Stomach (tissue), 8 donors: ENCODE measurements at regions not wholly inside any gene's neighbourhood (a gene's known extent, or its start where the extent isn't known, plus 50 kb on each side); places are given as distances from the start of the nearest gene placed in this dataset.

Experiments used
- DNase-seq, 2 donors: peaks; one replicate each; pipeline versions ENCODE4 v3.0.0 to v3.0.0-alpha.2; 2013 to 2019
- H3K27ac ChIP-seq, 5 donors: fragments of 200-600 bp in 4 of 5; sonication (generic) in 4 of 5; one replicate each; pipeline ENCODE4 v1.5.1; 2013 to 2019; ENCODE audit warnings: mild to moderate bottlenecking in 1 of 5, moderate library complexity in 1 of 5
- H3K27me3 ChIP-seq, 3 donors: fragments of 200-600 bp; sonication (generic); one replicate each; pipeline ENCODE4 v1.5.1; 2017 to 2019; ENCODE audit warnings: mixed run types in 1 of 3
- H3K36me3 ChIP-seq, 4 donors: fragments of 200-600 bp; sonication (generic); 1 replicate in 3 of 4; 2 replicates in 1 of 4; pipeline ENCODE4 v1.5.1; 2016 to 2019
- H3K4me1 ChIP-seq, 4 donors: fragments of 200-600 bp; sonication (generic); one replicate each; pipeline ENCODE4 v1.5.1; 2016 to 2019
- H3K4me3 ChIP-seq, 4 donors: fragments of 200-600 bp; sonication (generic) in 3 of 4; one replicate each; pipeline ENCODE4 v1.5.1; 2016 to 2019; ENCODE audit warnings: mild to moderate bottlenecking in 1 of 4
- H3K9me3 ChIP-seq, 4 donors: fragments of 200-600 bp; sonication (generic); one replicate each; pipeline ENCODE4 v1.5.1; 2016 to 2019
- CTCF ChIP-seq, 7 experiments: fragments of 450-650 bp in 4 of 7; fragments of 200-600 bp in 3 of 7; sonication (generic) in 3 of 7; IDR thresholded peaks; one replicate each; pipeline ENCODE4 v1.5.1; 2016 to 2019; ENCODE audit warnings: antibody characterized with exemption in 7 of 7, control low read depth in 2 of 7, mild to moderate bottlenecking in 1 of 7
- EP300 ChIP-seq: sonication (generic); formaldehyde crosslinking; IDR thresholded peaks from one replicate; pipeline ENCODE4 v1.6.1; 2017; ENCODE audit warnings: antibody characterized with exemption
- POLR2A ChIP-seq, 4 donors: fragments of 450-650 bp; IDR thresholded peaks; one replicate each; pipeline ENCODE4 v1.6.1; 2016; ENCODE audit warnings: antibody characterized with exemption in 4 of 4, control low read depth in 2 of 4, mild to moderate bottlenecking in 1 of 4, moderate library complexity in 1 of 4
- POLR2AphosphoS5 ChIP-seq, 3 donors: sonication (generic); formaldehyde crosslinking; IDR thresholded peaks; one replicate each; pipeline ENCODE4 v1.6.1; 2016; ENCODE audit warnings: antibody characterized with exemption in 3 of 3
- WGBS, 5 donors: extraction: QIAGEN DNeasy Blood & Tissue Kit in 3 of 5; methylation state at CpG; one replicate each; pipeline versions ENCODE4 v1.1.5 to v1.1.7; 2013 to 2018; 5-methylcytosine and 5-hydroxymethylcytosine counted together
- intact Hi-C: fragments of 100-400 bp; cut with DNase I; formaldehyde crosslinking; loops from one replicate; pipeline ENCODE4 v1.15.1; 2023; ENCODE audit warnings: low total_unique reads
- donor health status: healthy with polysubstance abuse.
- donor health status: Bipolar disorder and iron deficiency.
- donor health status: healthy.

- Histone ChIP-seq H3K36me3 (no peaks in the 10 kb centered on the region), H3K4me1 (peaks cover 37 to 51% (median 44%) of the 10 kb centered on the region in 4 donors), H3K9me3 (no peaks in the 10 kb centered on the region), H3K27ac (peak overlapping the region; percentile 84 to 91 (median 89)), H3K4me3 (no peak overlapping the region), H3K27me3 (no peaks in the 10 kb centered on the region)
- intact Hi-C loops = no loop called here
- no peak for TF ChIP-seq CTCF (IDR thresholded peaks at IDR 0.05)
- peak; percentile 90 to 95 (median 95) for TF ChIP-seq POLR2AphosphoS5 (IDR thresholded peaks at IDR 0.05)
- TF ChIP-seq EP300 = peak; percentile 66
- 9 to 14% (median 12%) methylated on average over 6 of the region's 6 CpGs for WGBS, 5 donors
- peak; percentile 96 to 99 for DNase-seq
Observed at GRCh38 chr10:63711867-63712716, 190.9 kb downstream of the REEP3 start.

GRCh38 chr10:63712717-63713115 is 191.5 kb downstream of the REEP3 start:
- H3K36me3 ChIP-seq = no peaks in the 10 kb centered on the region
- no peak overlapping the region for H3K4me3 ChIP-seq
- intact Hi-C loops = no loop called here
- peaks cover 37 to 47% (median 41%) of the 10 kb centered on the region in 4 donors for H3K4me1 ChIP-seq
- no peaks in the 10 kb centered on the region for H3K9me3 ChIP-seq
- H3K27ac ChIP-seq = peak overlapping the region; percentile 77 to 91 (median 89)
- 0 to 36% (median 19%) methylated on average over 1 of the region's 1 CpG for WGBS, 5 donors
- no peak for DNase-seq
- H3K27me3 ChIP-seq = no peaks in the 10 kb centered on the region
- TF ChIP-seq CTCF (IDR thresholded peaks at IDR 0.05) (no peak), EP300 (no peak), POLR2A (IDR thresholded peaks at IDR 0.05) (no peak), POLR2AphosphoS5 (IDR thresholded peaks at IDR 0.05) (no peak)

- H3K4me3 ChIP-seq = no peak overlapping the region
- no peaks in the 10 kb centered on the region for H3K9me3 ChIP-seq
- WGBS, 5 donors = 25 to 33% (median 26%) methylated on average over 7 of the region's 7 CpGs
- peak; percentile 78 to 94 for DNase-seq
- peak overlapping the region; percentile 69 to 91 (median 89) for H3K27ac ChIP-seq
- peaks cover 37 to 47% (median 39%) of the 10 kb centered on the region in 4 donors for H3K4me1 ChIP-seq
- TF ChIP-seq EP300 (peak; percentile 46), POLR2A (IDR thresholded peaks at IDR 0.05) (no peak), POLR2AphosphoS5 (IDR thresholded peaks at IDR 0.05) (peak in 2 of 3 donors; percentile 42 to 54)
- no peaks in the 10 kb centered on the region for H3K27me3 ChIP-seq
- no peaks in the 10 kb centered on the region for H3K36me3 ChIP-seq
- intact Hi-C loops = no loop called here
Observed at GRCh38 chr10:63713191-63714144, 192.3 kb downstream of the REEP3 start.

- Histone ChIP-seq H3K9me3 (no peaks in the 10 kb centered on the region), H3K27ac (no peak overlapping the region), H3K4me3 (no peak overlapping the region), H3K4me1 (peaks cover 30 to 56% (median 43%) of the 10 kb centered on the region in 4 donors), H3K36me3 (no peaks in the 10 kb centered on the region), H3K27me3 (no peaks in the 10 kb centered on the region)
- WGBS, 5 donors = 58 to 72% (median 64%) methylated on average over 4 of the region's 4 CpGs
- no peak for TF ChIP-seq POLR2A (IDR thresholded peaks at IDR 0.05)
- no peak for TF ChIP-seq EP300
- no peak for TF ChIP-seq POLR2AphosphoS5 (IDR thresholded peaks at IDR 0.05)
- no peak for TF ChIP-seq CTCF (IDR thresholded peaks at IDR 0.05)
- no peak for DNase-seq
- intact Hi-C loops = no loop called here
Observed at GRCh38 chr10:63716016-63716580, 194.9 kb downstream of the REEP3 start.
